GM12892 (cell line): ENCODE measurements at regions not wholly inside any gene's neighbourhood (a gene's known extent, or its start where the extent isn't known, plus 50 kb on each side); places are given as distances from the start of the nearest gene placed in this dataset.

Experiments
- POLR2AphosphoS5 ChIP-seq: IDR thresholded peaks from 2 replicates; pipeline ENCODE4 v1.6.1; 2011; ENCODE audit warnings: low read depth, low read length, control low read depth
- TAF1 ChIP-seq: IDR thresholded peaks from 2 replicates; pipeline ENCODE4 v1.6.1; 2011; ENCODE audit warnings: low read depth, mild to moderate bottlenecking, control low read depth, low read length, borderline replicate concordance

DNA sequence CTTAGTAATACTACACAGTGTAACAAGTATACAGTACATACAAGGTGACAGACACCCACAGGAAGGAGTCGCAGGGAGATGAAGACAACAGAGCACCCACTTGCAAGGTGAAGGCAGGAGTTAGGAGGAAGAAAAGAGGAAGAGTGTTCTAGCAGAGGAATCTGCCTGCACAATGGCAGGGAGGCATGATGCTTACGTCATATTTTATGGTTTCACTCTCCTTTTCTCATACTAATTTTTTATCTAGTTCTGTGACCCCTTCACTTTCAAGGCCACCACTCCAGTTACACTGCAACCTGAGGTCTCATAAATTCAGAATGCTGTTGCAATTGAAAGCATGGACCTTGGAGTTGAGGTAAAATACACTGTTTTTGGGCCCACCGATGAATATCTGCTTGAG is 331.7 kb downstream of the MEIS1 start:
- no peak for TF ChIP-seq TAF1
- no peak for TF ChIP-seq POLR2AphosphoS5
